ENCODE measurements at regions not wholly inside any gene's neighbourhood (a gene's known extent, or its start where the extent isn't known, plus 50 kb on each side); places are given as distances from the start of the nearest gene placed in this dataset.

- FAIRE-seq (no peak), DNase-seq (ENCODE audit: insufficient read length, low spot score) (no peak)
- TF ChIP-seq, protein P1, sequence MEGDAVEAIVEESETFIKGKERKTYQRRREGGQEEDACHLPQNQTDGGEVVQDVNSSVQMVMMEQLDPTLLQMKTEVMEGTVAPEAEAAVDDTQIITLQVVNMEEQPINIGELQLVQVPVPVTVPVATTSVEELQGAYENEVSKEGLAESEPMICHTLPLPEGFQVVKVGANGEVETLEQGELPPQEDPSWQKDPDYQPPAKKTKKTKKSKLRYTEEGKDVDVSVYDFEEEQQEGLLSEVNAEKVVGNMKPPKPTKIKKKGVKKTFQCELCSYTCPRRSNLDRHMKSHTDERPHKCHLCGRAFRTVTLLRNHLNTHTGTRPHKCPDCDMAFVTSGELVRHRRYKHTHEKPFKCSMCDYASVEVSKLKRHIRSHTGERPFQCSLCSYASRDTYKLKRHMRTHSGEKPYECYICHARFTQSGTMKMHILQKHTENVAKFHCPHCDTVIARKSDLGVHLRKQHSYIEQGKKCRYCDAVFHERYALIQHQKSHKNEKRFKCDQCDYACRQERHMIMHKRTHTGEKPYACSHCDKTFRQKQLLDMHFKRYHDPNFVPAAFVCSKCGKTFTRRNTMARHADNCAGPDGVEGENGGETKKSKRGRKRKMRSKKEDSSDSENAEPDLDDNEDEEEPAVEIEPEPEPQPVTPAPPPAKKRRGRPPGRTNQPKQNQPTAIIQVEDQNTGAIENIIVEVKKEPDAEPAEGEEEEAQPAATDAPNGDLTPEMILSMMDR (IDR thresholded peaks at IDR 0.05; ENCODE audit: insufficient read depth, missing control alignments): no peak
These were observed 150.4 kb downstream of the PTH2R start for GRCh38 chr2:208556983-208557484.

- TF ChIP-seq, protein P1 (IDR thresholded peaks at IDR 0.05; ENCODE audit: insufficient read depth, missing control alignments): no peak
- DNase-seq (ENCODE audit: insufficient read length, low spot score): no peak
- FAIRE-seq: no peak
These were observed 159.3 kb downstream of the PTH2R start for GRCh38 chr2:208565690-208566416.

DNA sequence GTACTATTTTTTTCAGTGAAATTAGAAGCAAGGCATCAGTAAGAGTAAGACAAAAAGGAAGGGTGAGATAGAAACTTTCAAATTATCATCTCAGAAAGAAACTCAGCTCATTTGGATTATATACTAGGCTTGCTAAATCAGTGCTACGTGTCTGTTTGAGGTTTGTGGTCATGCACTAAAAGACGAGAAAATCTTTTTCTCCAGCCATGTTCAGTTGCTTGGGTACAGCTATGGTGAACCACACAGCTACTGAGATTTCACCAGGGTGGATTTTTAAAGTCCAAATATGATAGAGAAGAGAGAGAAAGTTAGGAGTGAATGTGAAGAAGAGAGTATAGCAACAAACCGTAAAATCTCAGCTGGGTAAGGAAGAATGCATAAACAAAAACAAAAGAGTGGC is 161.6 kb downstream of the PTH2R start:
- no peak for DNase-seq (ENCODE audit: insufficient read length, low spot score)
- TF ChIP-seq, protein P1 (IDR thresholded peaks at IDR 0.05; ENCODE audit: insufficient read depth, missing control alignments): no peak
- no peak for FAIRE-seq

DNA sequence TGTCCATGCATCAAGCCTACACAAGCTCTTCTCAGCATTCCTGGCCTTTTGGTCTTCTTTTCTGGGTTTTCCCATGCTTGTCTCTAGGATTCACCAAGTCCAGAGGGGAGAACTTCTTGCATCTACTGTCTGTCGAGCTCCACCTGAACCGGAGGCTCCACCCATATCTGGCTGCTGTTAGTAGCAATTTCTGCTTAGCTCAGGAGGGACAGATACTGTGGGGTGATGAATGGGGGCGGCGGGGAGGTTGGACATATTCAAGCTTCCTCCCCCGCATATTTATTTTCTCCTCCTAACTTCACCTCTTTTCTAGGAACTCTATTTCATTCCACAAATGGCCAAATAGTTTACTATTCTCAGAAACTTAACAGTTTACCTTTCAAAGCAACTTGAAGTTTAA is 163.5 kb downstream of the PTH2R start:
- no peak for FAIRE-seq
- DNase-seq (ENCODE audit: insufficient read length, low spot score): no peak
- TF ChIP-seq, protein P1 (IDR thresholded peaks at IDR 0.05; ENCODE audit: insufficient read depth, missing control alignments): no peak

DNA sequence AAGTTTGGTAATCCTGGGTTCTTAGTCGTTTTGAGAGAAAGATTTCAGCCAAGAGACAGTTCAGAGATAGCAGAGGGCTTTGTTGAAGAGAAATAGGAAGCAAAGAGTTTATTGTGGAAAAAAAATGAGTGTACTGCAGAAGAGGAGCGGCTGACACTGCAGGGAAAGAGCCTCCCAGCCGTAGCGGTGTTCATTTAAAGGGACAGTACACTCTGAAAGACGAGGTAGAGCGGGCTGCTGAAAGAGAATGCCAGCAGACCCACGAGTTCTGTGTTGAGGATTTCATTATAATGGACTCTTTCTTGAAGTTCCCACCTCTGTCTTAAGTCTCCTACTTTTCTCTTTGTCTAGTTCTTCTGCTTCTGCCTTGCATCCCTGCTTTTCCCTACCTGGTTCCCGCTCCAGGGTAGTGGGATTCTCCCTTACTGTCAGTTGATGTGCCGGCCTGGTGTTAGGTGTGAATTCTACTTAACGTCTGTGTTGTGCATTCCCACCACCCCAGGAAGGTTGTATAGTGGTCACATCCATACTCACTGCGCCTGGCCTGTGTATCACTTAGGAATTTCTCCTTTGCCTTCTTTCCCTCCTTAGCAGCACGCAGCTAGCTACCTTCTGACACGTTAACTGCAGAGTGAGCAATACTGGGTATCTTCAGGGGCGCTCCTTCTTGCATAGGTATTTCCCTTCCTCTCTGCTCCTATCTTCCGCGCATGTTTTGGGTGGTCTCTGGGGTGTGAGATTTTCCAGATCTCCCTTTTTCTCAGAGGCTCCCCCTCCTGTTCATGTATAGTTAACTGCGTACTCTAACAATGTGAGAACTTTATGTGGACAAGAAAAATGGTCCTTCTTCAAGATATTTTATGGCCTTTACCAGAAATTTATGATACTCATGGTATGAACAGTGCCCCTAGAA is 164.5 kb downstream of the PTH2R start:
- DNase-seq (ENCODE audit: insufficient read length, low spot score) (no peak), FAIRE-seq (no peak)
- TF ChIP-seq, protein P1 (IDR thresholded peaks at IDR 0.05; ENCODE audit: insufficient read depth, missing control alignments): peak; percentile 7

DNA sequence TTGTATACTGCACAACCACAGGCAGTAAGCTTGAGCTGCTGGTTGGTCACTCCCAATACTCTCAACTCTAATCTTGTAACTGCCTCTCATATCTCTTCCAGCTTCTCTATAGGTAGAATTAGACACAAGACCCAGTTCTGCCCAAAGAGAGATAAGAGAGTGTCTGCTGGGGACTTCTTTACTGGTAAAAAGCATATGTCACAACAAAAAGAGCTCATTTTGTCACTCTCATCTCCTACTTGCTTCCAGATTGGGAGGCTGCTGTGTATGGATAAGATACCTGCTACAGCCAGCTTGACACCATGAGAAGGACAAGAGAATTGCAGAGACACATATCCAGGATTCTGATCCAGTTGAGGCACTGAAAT is 165.2 kb downstream of the PTH2R start:
- no peak for DNase-seq (ENCODE audit: insufficient read length, low spot score)
- no peak for FAIRE-seq
- TF ChIP-seq, protein P1 (IDR thresholded peaks at IDR 0.05; ENCODE audit: insufficient read depth, missing control alignments): no peak

Data from D721Med (cell line).